ENCODE measurements at regions not wholly inside any gene's neighbourhood (a gene's known extent, or its start where the extent isn't known, plus 50 kb on each side); places are given as distances from the start of the nearest gene placed in this dataset.
"Not testable (repeated sequence)": the region's sequence is repeated elsewhere in the genome, so short reads cannot be mapped to it uniquely, and the experiment has no call there.

GRCh38 chr12:34228046-34228445, 205.8 kb downstream of the ALG10 start:
- H3K79me2 ChIP-seq (ENCODE audit: control insufficient read depth, insufficient read depth, low read length); H3K4me1 ChIP-seq (ENCODE audit: control insufficient read depth, extremely low read depth, insufficient read depth, low read length); POLR2A ChIA-PET; CTCF ChIA-PET; H2AFZ ChIP-seq (ENCODE audit: low read depth, low read length); BruUV-seq (replicated peaks); H3K9me1 ChIP-seq (replicated peaks; ENCODE audit: control insufficient read depth, extremely low read depth, insufficient read depth, low read length); intact Hi-C loops (cut with micrococcal nuclease); H3K4me2 ChIP-seq (ENCODE audit: insufficient read depth, low read length); H3K9ac ChIP-seq (replicated peaks; ENCODE audit: extremely low read depth, insufficient read depth, low read length); H3K27me3 ChIP-seq (ENCODE audit: control insufficient read depth in 2 of 2, insufficient read depth in 2 of 2, low read length in 2 of 2); H3K27ac ChIP-seq (ENCODE audit: insufficient read depth, low read depth, low read length); H3K36me3 ChIP-seq (ENCODE audit: control insufficient read depth in 2 of 2, extremely low read depth in 1 of 2, insufficient read depth in 2 of 2, low read length in 2 of 2); DNase-seq (ENCODE audit: low read depth, low spot score); H3K4me3 ChIP-seq (replicated peaks in 1 of 3; ENCODE audit: insufficient read depth in 1 of 3, low read depth in 1 of 3, low read length in 3 of 3); H3K9me3 ChIP-seq (replicated peaks; ENCODE audit: control insufficient read depth, insufficient read depth, low read length); FAIRE-seq; H4K20me1 ChIP-seq (replicated peaks; ENCODE audit: control insufficient read depth, extremely low read depth, insufficient read depth, low read length); dilution Hi-C loops (cut with MboI; ENCODE audit: extremely low pct_ligation_motif_present, low sequenced_read_pairs): not testable (repeated sequence)

GRCh38 chr12:34229033-34229432, 206.7 kb downstream of the ALG10 start:
- H3K9me3 ChIP-seq (replicated peaks; ENCODE audit: control insufficient read depth, insufficient read depth, low read length); H3K9me1 ChIP-seq (replicated peaks; ENCODE audit: control insufficient read depth, extremely low read depth, insufficient read depth, low read length); H2AFZ ChIP-seq (ENCODE audit: low read depth, low read length); H3K4me3 ChIP-seq (replicated peaks in 1 of 3; ENCODE audit: insufficient read depth in 1 of 3, low read depth in 1 of 3, low read length in 3 of 3); H3K79me2 ChIP-seq (ENCODE audit: control insufficient read depth, insufficient read depth, low read length); intact Hi-C loops (cut with micrococcal nuclease); H3K27me3 ChIP-seq (ENCODE audit: control insufficient read depth in 2 of 2, insufficient read depth in 2 of 2, low read length in 2 of 2); dilution Hi-C loops (cut with MboI; ENCODE audit: extremely low pct_ligation_motif_present, low sequenced_read_pairs); H3K4me1 ChIP-seq (ENCODE audit: control insufficient read depth, extremely low read depth, insufficient read depth, low read length); H3K4me2 ChIP-seq (ENCODE audit: insufficient read depth, low read length); H3K27ac ChIP-seq (ENCODE audit: insufficient read depth, low read depth, low read length); BruUV-seq (replicated peaks); H4K20me1 ChIP-seq (replicated peaks; ENCODE audit: control insufficient read depth, extremely low read depth, insufficient read depth, low read length); FAIRE-seq; CTCF ChIA-PET; DNase-seq (ENCODE audit: low read depth, low spot score); H3K9ac ChIP-seq (replicated peaks; ENCODE audit: extremely low read depth, insufficient read depth, low read length); POLR2A ChIA-PET; H3K36me3 ChIP-seq (ENCODE audit: control insufficient read depth in 2 of 2, extremely low read depth in 1 of 2, insufficient read depth in 2 of 2, low read length in 2 of 2): not testable (repeated sequence)

- peaks cover 3% of the 10 kb centered on the region for H3K9me3 ChIP-seq (replicated peaks; ENCODE audit: control insufficient read depth, insufficient read depth, low read length)
- ChIA-PET POLR2A (no interaction called here), CTCF (no interaction called here)
- H2AFZ ChIP-seq (ENCODE audit: low read depth, low read length): no peak overlapping the region
- BruUV-seq (replicated peaks): no TSS peak
- no peaks in the 10 kb centered on the region for H3K4me1 ChIP-seq (ENCODE audit: control insufficient read depth, extremely low read depth, insufficient read depth, low read length)
- no peak overlapping the region for H3K4me2 ChIP-seq (ENCODE audit: insufficient read depth, low read length)
- DNase-seq (ENCODE audit: low read depth, low spot score) (no peak), FAIRE-seq (no peak)
- H4K20me1 ChIP-seq (replicated peaks; ENCODE audit: control insufficient read depth, extremely low read depth, insufficient read depth, low read length): no peaks in the 10 kb centered on the region
- no peaks in the 10 kb centered on the region for H3K27me3 ChIP-seq (ENCODE audit: control insufficient read depth in 2 of 2, insufficient read depth in 2 of 2, low read length in 2 of 2)
- H3K9ac ChIP-seq (replicated peaks; ENCODE audit: extremely low read depth, insufficient read depth, low read length): no peak overlapping the region
- TF ChIP-seq EZH2 (IDR thresholded peaks at IDR 0.05; ENCODE audit: borderline replicate concordance, low read depth, low read length, severe bottlenecking) (no peak), CTCF (IDR thresholded peaks at IDR 0.05; ENCODE audit: extremely low read depth in 1 of 2, insufficient read depth in 1 of 2, low read depth in 1 of 2, low read length in 2 of 2) (no peak), POLR2AphosphoS5 (IDR thresholded peaks at IDR 0.05; ENCODE audit: insufficient read depth, low read depth, low read length) (no peak), MYC (IDR thresholded peaks at IDR 0.05; ENCODE audit: low read depth, low read length) (no peak), GATA2 (IDR thresholded peaks at IDR 0.05; ENCODE audit: insufficient read depth, insufficient read length, low read depth, low read length) (no peak), JUN (IDR thresholded peaks at IDR 0.05; ENCODE audit: borderline replicate concordance, insufficient read depth, insufficient read length, low read depth) (no peak), MAX (IDR thresholded peaks at IDR 0.05; ENCODE audit: insufficient read depth, insufficient read length) (no peak), POLR2A (IDR thresholded peaks at IDR 0.05; ENCODE audit: low read depth, low read length) (no peak), FOS (IDR thresholded peaks at IDR 0.05; ENCODE audit: borderline replicate concordance, insufficient read depth, low read length) (no peak)
- H3K27ac ChIP-seq (ENCODE audit: insufficient read depth, low read depth, low read length): no peak overlapping the region
- no peaks in the 10 kb centered on the region for H3K79me2 ChIP-seq (ENCODE audit: control insufficient read depth, insufficient read depth, low read length)
- H3K4me3 ChIP-seq (replicated peaks in 1 of 3; ENCODE audit: insufficient read depth in 1 of 3, low read depth in 1 of 3, low read length in 3 of 3): no peak overlapping the region
- dilution Hi-C loops (cut with MboI; ENCODE audit: extremely low pct_ligation_motif_present, low sequenced_read_pairs): no loop called here
- no peaks in the 10 kb centered on the region for H3K9me1 ChIP-seq (replicated peaks; ENCODE audit: control insufficient read depth, extremely low read depth, insufficient read depth, low read length)
- intact Hi-C loops (cut with micrococcal nuclease): loop anchor here (1.0 kb wide), 1 partner anchor 19 kb away; no protein-coding TSS in a partner anchor
- no peaks in the 10 kb centered on the region for H3K36me3 ChIP-seq (ENCODE audit: control insufficient read depth in 2 of 2, extremely low read depth in 1 of 2, insufficient read depth in 2 of 2, low read length in 2 of 2)
Observed at GRCh38 chr12:34233618-34234017, 211.3 kb downstream of the ALG10 start.
